Parathyroid adenoma (tissue), 2 donors: ENCODE measurements at regions not wholly inside any gene's neighbourhood (a gene's known extent, or its start where the extent isn't known, plus 50 kb on each side); places are given as distances from the start of the nearest gene placed in this dataset.
A peak's percentile ranks its signal among the peaks of the same experiment; 100 is the strongest.

Source experiments
- H2AFZ ChIP-seq: fragments of 300-600 bp; sonication (generic); one replicate; pipeline ENCODE4 v1.7.0; 2017; ENCODE audit warnings: antibody characterized with exemption, mild to moderate bottlenecking
- H3K27ac ChIP-seq: fragments of 300-600 bp; sonication (generic); one replicate; pipeline ENCODE4 v1.7.0; 2017
- H3K27me3 ChIP-seq: fragments of 300-600 bp; sonication (generic); one replicate; pipeline ENCODE4 v1.7.0; 2017; ENCODE audit warnings: low read length; ENCODE audit not compliant: control insufficient read depth, insufficient read depth
- H3K36me3 ChIP-seq: fragments of 300-600 bp; sonication (generic); one replicate; pipeline ENCODE4 v1.7.0; 2017; ENCODE audit warnings: low read length; ENCODE audit not compliant: control insufficient read depth, insufficient read depth
- H3K4me1 ChIP-seq: fragments of 300-600 bp; sonication (generic); one replicate; pipeline ENCODE4 v1.7.0; 2017; ENCODE audit warnings: control low read depth
- H3K4me2 ChIP-seq: fragments of 300-600 bp; sonication (generic); one replicate; pipeline ENCODE4 v1.7.0; 2017; ENCODE audit warnings: low read length
- H3K4me3 ChIP-seq: fragments of 300-600 bp; sonication (generic); one replicate; pipeline ENCODE4 v1.7.0; 2017; ENCODE audit warnings: low read depth, low read length
- H3K79me2 ChIP-seq: fragments of 300-600 bp; sonication (generic); one replicate; pipeline ENCODE4 v1.7.0; 2017; ENCODE audit warnings: control low read depth
- H3K9ac ChIP-seq: fragments of 300-600 bp; sonication (generic); one replicate; pipeline ENCODE4 v1.7.0; 2017; ENCODE audit warnings: mild to moderate bottlenecking
- H3K9me3 ChIP-seq: fragments of 300-600 bp; sonication (generic); one replicate; pipeline ENCODE4 v1.7.0; 2017; ENCODE audit warnings: low read length; ENCODE audit not compliant: control insufficient read depth
- CTCF ChIP-seq: fragments of 300-600 bp; sonication (generic); IDR thresholded peaks from one replicate; pipeline ENCODE4 v1.7.0; 2017; ENCODE audit warnings: antibody characterized with exemption, mild to moderate bottlenecking
- donor health status: primary hyperparathyroidism.

GRCh38 chr9:18335825-18336224 lies 138.1 kb upstream of the ADAMTSL1 start:
- no peak for TF ChIP-seq CTCF
- Histone ChIP-seq H3K27me3 (no peaks in the 10 kb centered on the region), H3K9ac (no peak overlapping the region), H3K36me3 (no peaks in the 10 kb centered on the region), H3K27ac (no peak overlapping the region), H3K9me3 (no peaks in the 10 kb centered on the region), H3K4me3 (no peak overlapping the region), H3K4me1 (no peaks in the 10 kb centered on the region), H3K79me2 (no peaks in the 10 kb centered on the region), H3K4me2 (no peak overlapping the region), H2AFZ (no peak overlapping the region)

GRCh38 chr9:18338042-18338441 lies 135.9 kb upstream of the ADAMTSL1 start:
- H2AFZ ChIP-seq: no peak overlapping the region
- H3K27me3 ChIP-seq: no peaks in the 10 kb centered on the region
- no peak overlapping the region for H3K27ac ChIP-seq
- H3K4me2 ChIP-seq: no peak overlapping the region
- H3K4me3 ChIP-seq: no peak overlapping the region
- H3K79me2 ChIP-seq: no peaks in the 10 kb centered on the region
- H3K9ac ChIP-seq: no peak overlapping the region
- TF ChIP-seq CTCF: no peak
- H3K9me3 ChIP-seq: no peaks in the 10 kb centered on the region
- no peaks in the 10 kb centered on the region for H3K36me3 ChIP-seq
- no peaks in the 10 kb centered on the region for H3K4me1 ChIP-seq

DNA sequence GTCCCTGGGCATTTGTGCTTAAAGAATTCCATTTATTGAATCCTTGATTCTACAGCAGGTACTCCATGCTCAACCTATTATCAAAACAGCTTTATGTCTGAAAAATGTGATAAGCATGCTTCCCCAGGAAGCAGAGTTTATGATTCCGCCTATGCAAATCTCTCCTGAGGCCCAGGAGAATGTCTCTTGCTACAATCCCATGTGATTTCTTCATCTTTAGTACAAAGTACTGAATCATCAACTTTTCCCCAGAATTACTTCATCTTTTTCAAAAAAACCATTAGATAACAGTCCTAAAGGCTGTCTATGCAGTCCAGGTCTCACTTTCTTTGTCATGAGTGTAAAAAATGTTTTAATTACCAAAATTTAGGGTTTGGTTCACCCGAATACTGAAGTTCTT lies 130.2 kb upstream of the ADAMTSL1 start:
- Histone ChIP-seq H3K4me1 (no peaks in the 10 kb centered on the region), H3K79me2 (no peaks in the 10 kb centered on the region), H3K36me3 (no peaks in the 10 kb centered on the region), H3K27ac (no peak overlapping the region), H3K4me2 (no peak overlapping the region), H3K9me3 (no peaks in the 10 kb centered on the region), H3K9ac (no peak overlapping the region), H2AFZ (no peak overlapping the region), H3K4me3 (no peak overlapping the region), H3K27me3 (no peaks in the 10 kb centered on the region)
- TF ChIP-seq CTCF: no peak

DNA sequence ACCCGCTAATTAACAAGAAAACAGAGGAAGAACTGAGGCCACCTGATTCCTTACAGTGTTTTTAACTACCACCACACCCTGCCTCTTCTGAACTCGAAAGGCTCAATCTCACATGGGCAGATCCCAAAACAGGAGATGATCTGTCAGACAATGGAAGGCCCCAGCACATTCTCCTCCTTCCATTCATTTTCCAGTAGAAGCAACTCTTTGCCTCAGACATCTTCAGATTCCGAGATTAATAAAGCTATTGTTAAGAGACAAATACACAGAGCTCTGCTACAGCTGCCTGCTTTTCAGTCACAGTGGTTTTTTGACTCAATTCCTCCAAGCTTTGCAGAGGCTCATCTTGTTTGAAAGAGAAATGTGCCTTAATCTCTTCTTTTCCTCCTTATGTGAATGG lies 127.2 kb upstream of the ADAMTSL1 start:
- H3K4me3 ChIP-seq: no peak overlapping the region
- H2AFZ ChIP-seq: no peak overlapping the region
- no peak overlapping the region for H3K4me2 ChIP-seq
- TF ChIP-seq CTCF: no peak
- H3K79me2 ChIP-seq: no peaks in the 10 kb centered on the region
- H3K4me1 ChIP-seq: no peaks in the 10 kb centered on the region
- H3K9ac ChIP-seq: no peak overlapping the region
- H3K27me3 ChIP-seq: no peaks in the 10 kb centered on the region
- no peaks in the 10 kb centered on the region for H3K9me3 ChIP-seq
- H3K27ac ChIP-seq: no peak overlapping the region
- no peaks in the 10 kb centered on the region for H3K36me3 ChIP-seq

DNA sequence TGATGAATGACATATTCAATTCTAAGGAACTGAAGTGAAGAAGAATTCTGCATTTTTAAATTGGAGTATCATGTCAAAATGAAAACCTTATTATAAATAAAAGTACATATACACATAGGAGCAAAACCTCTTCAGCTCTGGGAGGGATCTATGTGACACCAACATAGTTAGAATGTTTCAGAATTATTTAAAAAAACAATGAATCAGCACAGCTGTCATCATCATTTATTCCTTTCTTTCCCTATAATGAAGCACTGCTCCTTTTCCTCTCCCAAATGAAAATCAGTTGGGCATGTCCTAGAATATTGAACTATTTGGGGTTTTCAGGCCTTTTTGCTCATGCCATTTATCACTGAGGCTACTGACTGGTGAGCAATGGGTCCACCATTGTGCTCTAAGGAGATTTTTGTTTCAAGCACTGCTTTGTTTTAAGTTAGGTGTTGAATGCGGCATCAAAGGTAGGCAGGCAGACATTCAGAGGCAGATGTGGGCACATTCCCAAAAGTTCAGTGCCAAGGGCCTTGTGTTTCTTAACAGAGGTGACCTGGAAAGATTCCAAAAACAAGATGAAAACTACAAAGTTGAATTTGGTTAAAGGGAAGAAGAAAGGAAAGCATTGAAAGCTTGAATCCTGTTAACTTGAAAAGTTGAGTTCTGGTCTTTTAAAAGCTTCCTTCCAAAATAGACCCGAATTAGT lies 126.4 kb upstream of the ADAMTSL1 start:
- no peak overlapping the region for H3K4me3 ChIP-seq
- no peak overlapping the region for H3K27ac ChIP-seq
- no peak for TF ChIP-seq CTCF
- no peaks in the 10 kb centered on the region for H3K27me3 ChIP-seq
- H3K79me2 ChIP-seq: no peaks in the 10 kb centered on the region
- no peaks in the 10 kb centered on the region for H3K36me3 ChIP-seq
- H3K4me2 ChIP-seq: no peak overlapping the region
- peak overlapping the region; percentile 1 for H2AFZ ChIP-seq
- H3K9ac ChIP-seq: no peak overlapping the region
- H3K9me3 ChIP-seq: no peaks in the 10 kb centered on the region
- H3K4me1 ChIP-seq: no peaks in the 10 kb centered on the region
